LNCaP clone FGC (cell line): ENCODE measurements at regions not wholly inside any gene's neighbourhood (a gene's known extent, or its start where the extent isn't known, plus 50 kb on each side); places are given as distances from the start of the nearest gene placed in this dataset.

ENCODE experiments used
- DNase-seq: peaks from one replicate; pipeline ENCODE4 v3.0.0-alpha.2; 2011; ENCODE audit warnings: low read depth
- H3K4me3 ChIP-seq: 2 replicates; pipeline ENCODE4 v1.5.1; 2011; ENCODE audit warnings: mild to moderate bottlenecking, low read depth, low read length, control low read depth
- CTCF ChIP-seq: IDR thresholded peaks from 2 replicates; pipeline ENCODE4 v1.5.1; 2012; ENCODE audit warnings: mild to moderate bottlenecking; ENCODE audit not compliant: control insufficient read depth, insufficient read depth; ENCODE audit errors: extremely low read depth

DNA sequence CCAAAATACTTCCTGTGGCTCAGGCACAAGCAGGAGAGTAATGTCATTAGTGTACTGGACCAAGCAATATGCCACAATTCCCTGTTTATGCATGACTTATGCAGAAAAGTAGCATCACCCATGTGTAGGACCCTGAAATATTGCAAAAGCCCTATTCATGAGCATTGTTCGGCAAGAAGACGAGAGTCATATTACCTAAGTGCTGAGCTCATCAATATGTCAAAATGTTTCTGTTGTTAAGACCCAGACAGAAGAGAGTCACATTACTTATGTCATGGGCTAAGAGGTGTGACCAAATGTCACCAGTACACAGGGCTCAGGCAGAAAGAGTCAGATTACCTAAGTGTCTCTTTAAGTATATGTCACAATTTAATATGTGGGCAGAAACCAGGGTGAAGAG, 1172.6 kb upstream of the AMELY start:
- no peak for DNase-seq
- TF ChIP-seq CTCF, result no peak
- H3K4me3 ChIP-seq, result no peak overlapping the region

DNA sequence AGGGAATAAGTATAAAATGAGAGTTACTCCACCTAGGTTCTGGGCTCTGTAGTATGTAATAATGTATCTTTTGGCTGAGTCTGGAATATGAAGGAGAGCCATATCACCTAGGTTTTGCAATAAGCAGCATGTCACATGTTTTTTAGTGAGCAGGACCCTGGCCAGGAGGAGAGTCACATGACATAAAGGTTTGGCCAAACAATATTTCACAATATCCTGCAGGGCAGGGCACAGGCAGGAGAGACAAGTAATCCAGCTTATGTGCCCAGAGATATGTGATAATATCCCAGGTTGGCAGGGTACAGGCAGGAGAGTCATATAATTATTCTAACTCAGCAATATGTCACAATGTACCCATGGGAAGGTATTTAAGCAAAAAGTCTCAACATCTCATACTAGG, 1169.6 kb upstream of the AMELY start:
- no peak for TF ChIP-seq CTCF
- no peak for DNase-seq
- no peak overlapping the region for H3K4me3 ChIP-seq

DNA sequence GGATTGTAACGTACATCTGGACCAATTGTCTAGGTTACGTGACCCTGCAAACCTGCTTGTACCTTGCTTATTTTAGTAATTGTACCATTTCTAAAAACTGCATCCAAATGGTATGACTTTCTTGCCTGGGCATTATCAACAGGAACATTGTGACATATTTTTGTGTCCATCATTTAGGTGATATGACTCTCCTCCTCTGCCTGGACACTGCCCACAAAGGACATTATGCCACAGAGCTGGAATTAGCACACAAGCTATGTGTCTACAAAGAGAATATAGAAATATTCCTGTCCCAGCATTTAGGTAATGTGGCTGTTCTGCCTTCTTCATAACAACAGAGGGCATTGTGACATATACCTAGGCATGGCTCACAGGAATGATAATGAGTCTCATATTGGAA, 1153.7 kb upstream of the AMELY start:
- H3K4me3 ChIP-seq, result no peak overlapping the region
- no peak for DNase-seq
- peak; percentile 48 for TF ChIP-seq CTCF

DNA sequence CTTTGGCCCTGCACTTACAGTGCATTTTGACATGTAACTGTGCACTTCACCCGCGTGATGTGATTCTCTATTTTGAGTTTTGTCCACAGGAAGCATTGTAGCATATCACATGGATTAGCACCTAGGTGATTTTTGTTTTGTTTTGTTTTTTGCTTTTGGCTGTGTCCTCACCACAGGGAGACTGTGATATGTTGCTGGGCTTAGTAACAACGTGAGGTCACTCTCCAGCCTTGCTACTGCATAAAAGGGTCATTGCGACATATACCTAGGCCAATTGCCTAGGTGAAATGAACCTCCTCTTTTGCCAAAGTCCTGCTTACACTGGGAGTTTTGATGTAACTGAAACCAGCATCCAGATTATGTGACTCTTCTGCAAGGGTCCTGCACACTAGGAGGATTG, 1152.9 kb upstream of the AMELY start:
- no peak for TF ChIP-seq CTCF
- no peak for DNase-seq

GRCh38 chrY:8063973-8064372, 1152.4 kb upstream of the AMELY start:
- no peak overlapping the region for H3K4me3 ChIP-seq
- no peak for TF ChIP-seq CTCF

More for the DNA sequence above, 1152.9 kb upstream of the AMELY start:
- no peak overlapping the region for H3K4me3 ChIP-seq

GRCh38 chrY:8058613-8059012, 1147.1 kb upstream of the AMELY start:
- no peak for TF ChIP-seq CTCF
- no peak overlapping the region for H3K4me3 ChIP-seq
- DNase-seq, result no peak

More at GRCh38 chrY:8063973-8064372, 1152.4 kb upstream of the AMELY start:
- DNase-seq, result no peak

DNA sequence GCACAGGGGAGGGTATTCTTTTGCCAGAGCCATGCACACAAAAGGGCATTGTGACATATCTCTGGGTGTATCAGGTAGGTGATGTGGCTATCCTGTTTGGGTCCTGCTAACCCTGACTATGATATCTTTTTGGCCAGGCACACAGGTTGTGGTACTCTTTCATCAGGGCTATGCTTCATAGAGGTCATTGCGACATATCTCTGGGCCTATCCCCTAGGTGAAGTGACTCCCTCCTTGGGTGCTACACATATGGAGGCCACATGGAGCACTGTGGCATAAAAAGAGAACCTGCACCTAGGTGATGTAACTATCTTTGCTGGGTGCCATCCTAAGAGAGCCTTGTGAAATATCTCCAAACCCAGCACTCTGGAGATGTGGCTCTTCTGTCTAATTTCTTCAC, 1139.8 kb upstream of the AMELY start:
- H3K4me3 ChIP-seq, result no peak overlapping the region
- DNase-seq, result no peak
- no peak for TF ChIP-seq CTCF
